ENCODE measurements at regions not wholly inside any gene's neighbourhood (a gene's known extent, or its start where the extent isn't known, plus 50 kb on each side); places are given as distances from the start of the nearest gene placed in this dataset.

DNA sequence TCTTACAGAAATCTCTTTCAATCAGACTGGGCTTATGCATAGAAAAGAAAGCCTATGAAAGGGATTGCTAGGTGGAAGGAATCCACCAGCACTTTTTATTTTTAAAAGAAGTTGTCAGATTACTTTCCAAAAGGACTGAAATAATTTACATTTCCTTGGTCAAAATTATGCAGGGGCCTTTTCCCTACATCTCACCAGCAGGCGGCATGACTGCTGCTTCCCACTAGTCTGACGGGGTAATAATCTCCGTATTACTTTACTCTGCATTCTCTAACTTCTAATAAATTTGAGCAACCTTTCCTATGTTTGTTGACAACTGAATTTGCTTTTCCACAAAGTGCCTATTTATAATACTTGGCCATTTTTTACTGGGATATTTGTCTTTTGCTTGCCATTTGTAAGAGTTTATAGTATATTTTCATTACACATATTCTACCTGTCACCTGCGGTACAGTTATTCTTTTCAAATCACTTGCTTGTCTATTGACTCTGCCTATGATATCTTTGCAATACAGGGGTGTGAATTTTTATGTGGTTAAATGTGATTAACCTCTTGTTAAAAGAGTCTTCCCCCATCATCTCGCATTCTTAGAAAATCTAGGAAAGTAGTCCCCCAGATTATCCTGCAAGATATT, 51.9 kb upstream of the USP47 start:
- TF ChIP-seq POLR2A (IDR thresholded peaks at IDR 0.05), result no peak
- TF ChIP-seq, protein P1, sequence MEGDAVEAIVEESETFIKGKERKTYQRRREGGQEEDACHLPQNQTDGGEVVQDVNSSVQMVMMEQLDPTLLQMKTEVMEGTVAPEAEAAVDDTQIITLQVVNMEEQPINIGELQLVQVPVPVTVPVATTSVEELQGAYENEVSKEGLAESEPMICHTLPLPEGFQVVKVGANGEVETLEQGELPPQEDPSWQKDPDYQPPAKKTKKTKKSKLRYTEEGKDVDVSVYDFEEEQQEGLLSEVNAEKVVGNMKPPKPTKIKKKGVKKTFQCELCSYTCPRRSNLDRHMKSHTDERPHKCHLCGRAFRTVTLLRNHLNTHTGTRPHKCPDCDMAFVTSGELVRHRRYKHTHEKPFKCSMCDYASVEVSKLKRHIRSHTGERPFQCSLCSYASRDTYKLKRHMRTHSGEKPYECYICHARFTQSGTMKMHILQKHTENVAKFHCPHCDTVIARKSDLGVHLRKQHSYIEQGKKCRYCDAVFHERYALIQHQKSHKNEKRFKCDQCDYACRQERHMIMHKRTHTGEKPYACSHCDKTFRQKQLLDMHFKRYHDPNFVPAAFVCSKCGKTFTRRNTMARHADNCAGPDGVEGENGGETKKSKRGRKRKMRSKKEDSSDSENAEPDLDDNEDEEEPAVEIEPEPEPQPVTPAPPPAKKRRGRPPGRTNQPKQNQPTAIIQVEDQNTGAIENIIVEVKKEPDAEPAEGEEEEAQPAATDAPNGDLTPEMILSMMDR (IDR thresholded peaks at IDR 0.05 in 8 of 11, conservative IDR thresholded peaks at IDR 0.05 in 3 of 11), result peak in 4 of 11 experiments; percentile 18 to 58 (median 40)
